ENCODE measurements at regions not wholly inside any gene's neighbourhood (a gene's known extent, or its start where the extent isn't known, plus 50 kb on each side); places are given as distances from the start of the nearest gene placed in this dataset.

GRCh38 chr19:23526302-23526701 is 131.0 kb upstream of the ZNF91 start:
- DNase-seq: no peak
- Mint-ChIP-seq H3K27me3 (ENCODE audit: insufficient read depth) (no peaks in the 10 kb centered on the region), H3K36me3 (ENCODE audit: low read depth) (no peaks in the 10 kb centered on the region), H3K4me3 (no peak overlapping the region), H3K27ac (no peak overlapping the region), H3K9me3 (peaks cover 56% of the 10 kb centered on the region), H3K4me1 (no peaks in the 10 kb centered on the region)
- Histone ChIP-seq H3K4me3 (ENCODE audit: low read length) (no peak overlapping the region), H3K36me3 (ENCODE audit: control insufficient read depth, insufficient read depth, low read length) (no peaks in the 10 kb centered on the region), H3K4me1 (ENCODE audit: control insufficient read depth, insufficient read depth, low read length) (no peaks in the 10 kb centered on the region), H3K27ac (ENCODE audit: low read depth, low read length) (no peak overlapping the region), H3K27me3 (ENCODE audit: control insufficient read depth, insufficient read depth, low read length, poor library complexity, severe bottlenecking) (no peaks in the 10 kb centered on the region), H3K9ac (ENCODE audit: extremely low read depth, low read length, poor library complexity, severe bottlenecking) (no peak overlapping the region), H3K9me3 (ENCODE audit: control insufficient read depth, low read length) (peaks cover 84% of the 10 kb centered on the region)
- TF ChIP-seq CTCF (conservative IDR thresholded peaks at IDR 0.05): no peak
- 51 to 55% methylated on average over 2 to 4 of the region's 4 CpGs for WGBS, 2 experiments (ENCODE audit: insufficient coverage in 1 of 2, insufficient read length in 1 of 2)

GRCh38 chr19:23525276-23525852 is 130.1 kb upstream of the ZNF91 start:
- 80 to 100% methylated on average over 2 of the region's 2 CpGs for WGBS, 2 experiments (ENCODE audit: insufficient coverage in 1 of 2, insufficient read length in 1 of 2)
- no peak overlapping the region for H3K4me3 Mint-ChIP-seq
- Histone ChIP-seq H3K27ac (ENCODE audit: low read depth, low read length) (no peak overlapping the region), H3K9ac (ENCODE audit: extremely low read depth, low read length, poor library complexity, severe bottlenecking) (no peak overlapping the region), H3K36me3 (ENCODE audit: control insufficient read depth, insufficient read depth, low read length) (no peaks in the 10 kb centered on the region), H3K4me1 (ENCODE audit: control insufficient read depth, insufficient read depth, low read length) (no peaks in the 10 kb centered on the region), H3K27me3 (ENCODE audit: control insufficient read depth, insufficient read depth, low read length, poor library complexity, severe bottlenecking) (no peaks in the 10 kb centered on the region), H3K9me3 (ENCODE audit: control insufficient read depth, low read length) (peaks cover 88% of the 10 kb centered on the region), H3K4me3 (ENCODE audit: low read length) (no peak overlapping the region)
- no peak for DNase-seq
- H3K27me3 Mint-ChIP-seq (ENCODE audit: insufficient read depth): no peaks in the 10 kb centered on the region
- TF ChIP-seq CTCF (conservative IDR thresholded peaks at IDR 0.05): no peak
- H3K9me3 Mint-ChIP-seq: peaks cover 50% of the 10 kb centered on the region
- H3K27ac Mint-ChIP-seq: peak overlapping the region; percentile 32
- no peaks in the 10 kb centered on the region for H3K4me1 Mint-ChIP-seq
- no peaks in the 10 kb centered on the region for H3K36me3 Mint-ChIP-seq (ENCODE audit: low read depth)

GRCh38 chr19:23523863-23524262 is 128.6 kb upstream of the ZNF91 start:
- no peak for TF ChIP-seq CTCF (conservative IDR thresholded peaks at IDR 0.05)
- Mint-ChIP-seq H3K27ac (no peak overlapping the region), H3K4me3 (no peak overlapping the region), H3K27me3 (ENCODE audit: insufficient read depth) (no peaks in the 10 kb centered on the region), H3K4me1 (peaks cover 8% of the 10 kb centered on the region), H3K9me3 (peaks cover 37% of the 10 kb centered on the region), H3K36me3 (ENCODE audit: low read depth) (no peaks in the 10 kb centered on the region)
- no peak overlapping the region for H3K4me3 ChIP-seq (ENCODE audit: low read length)
- no peak overlapping the region for H3K9ac ChIP-seq (ENCODE audit: extremely low read depth, low read length, poor library complexity, severe bottlenecking)
- peaks cover 89% of the 10 kb centered on the region for H3K9me3 ChIP-seq (ENCODE audit: control insufficient read depth, low read length)
- no peaks in the 10 kb centered on the region for H3K4me1 ChIP-seq (ENCODE audit: control insufficient read depth, insufficient read depth, low read length)
- H3K36me3 ChIP-seq (ENCODE audit: control insufficient read depth, insufficient read depth, low read length): no peaks in the 10 kb centered on the region
- DNase-seq: no peak
- no peak overlapping the region for H3K27ac ChIP-seq (ENCODE audit: low read depth, low read length)
- no peaks in the 10 kb centered on the region for H3K27me3 ChIP-seq (ENCODE audit: control insufficient read depth, insufficient read depth, low read length, poor library complexity, severe bottlenecking)

All from endodermal cell (in vitro differentiated cells).